NCI-H446 treated with DMSO at 0.1 percent for 48 hours (cell line): ENCODE measurements at regions not wholly inside any gene's neighbourhood (a gene's known extent, or its start where the extent isn't known, plus 50 kb on each side); places are given as distances from the start of the nearest gene placed in this dataset.
"Not testable (repeated sequence)": the region's sequence is repeated elsewhere in the genome, so short reads cannot be mapped to it uniquely, and the experiment has no call there.

Experiments used
- DNase-seq: peaks from one replicate; lab custom pipeline; 2025; lab: John Stamatoyannopoulos, UW

DNA sequence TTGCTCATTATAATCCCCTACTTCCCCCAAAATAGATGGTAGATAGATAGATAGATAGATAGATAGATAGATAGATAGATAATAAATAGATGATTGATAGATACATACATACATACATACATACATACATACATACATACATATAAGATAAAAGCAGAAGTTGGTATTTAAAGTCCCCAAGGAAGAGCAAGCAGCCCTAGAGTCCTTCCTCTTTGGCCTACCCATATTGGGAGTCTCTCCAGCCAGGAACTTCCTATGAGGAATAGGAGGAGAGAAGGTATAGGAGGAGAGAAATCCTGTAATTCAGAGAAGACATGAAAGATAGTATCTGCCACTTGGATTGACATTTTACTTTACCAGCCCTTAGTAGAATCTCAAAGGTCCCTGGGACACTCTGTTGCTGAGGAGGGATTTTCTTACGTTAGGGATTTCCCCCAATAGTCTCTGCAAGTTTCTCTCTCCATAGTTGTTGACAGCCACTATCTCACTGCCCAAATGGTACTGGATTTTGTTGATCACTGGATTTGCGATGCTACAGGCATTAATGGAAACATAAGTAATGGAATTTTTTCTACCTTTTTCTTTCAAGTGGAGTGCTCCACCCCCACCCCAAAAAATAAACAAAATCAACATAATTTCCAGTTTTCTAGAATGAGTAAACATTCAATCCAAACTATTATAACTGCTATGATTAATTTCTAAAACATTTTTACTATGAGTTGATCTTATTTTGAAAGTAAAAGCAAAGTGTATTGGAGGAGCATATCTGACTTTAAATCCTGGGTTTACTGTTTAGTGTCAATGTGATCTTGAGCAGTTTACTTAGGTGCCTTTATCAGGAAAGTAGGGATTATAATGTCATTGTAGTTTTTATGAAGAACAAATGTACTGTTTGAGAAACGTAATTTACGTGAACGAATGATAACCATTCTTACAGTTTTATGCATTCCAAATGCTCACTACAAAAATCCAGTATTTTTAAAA is 93.2 kb upstream of the TNFSF4 start:
- no peak for DNase-seq

- no peak for DNase-seq
Observed at GRCh38 chr1:173301507-173301906, 94.4 kb upstream of the TNFSF4 start.

- no peak for DNase-seq
Observed at GRCh38 chr1:173302366-173302765, 95.2 kb upstream of the TNFSF4 start.

- no peak for DNase-seq
Observed at GRCh38 chr1:173302890-173303829, 96.0 kb upstream of the TNFSF4 start.

DNA sequence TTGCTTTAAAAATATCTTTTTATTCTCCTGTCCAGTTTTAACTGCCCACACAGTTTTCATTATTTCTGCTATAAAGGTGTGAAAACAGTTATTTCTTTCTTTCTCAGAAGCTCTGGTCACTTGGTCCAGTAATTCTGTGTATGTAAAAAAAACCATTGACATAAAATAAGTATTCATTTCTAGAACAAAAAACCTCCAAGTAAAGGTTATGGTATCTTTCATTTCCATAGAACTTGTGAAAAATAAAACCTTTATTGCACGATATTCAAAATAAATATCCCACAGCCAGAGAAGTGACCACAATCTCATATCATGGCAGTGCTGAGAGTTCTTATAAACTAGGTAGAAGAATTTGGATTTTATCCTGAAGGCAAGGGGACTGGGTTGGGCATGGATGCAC is 96.9 kb upstream of the TNFSF4 start:
- DNase-seq = no peak

GRCh38 chr1:173304529-173305227 is 97.5 kb upstream of the TNFSF4 start:
- no peak for DNase-seq

DNA sequence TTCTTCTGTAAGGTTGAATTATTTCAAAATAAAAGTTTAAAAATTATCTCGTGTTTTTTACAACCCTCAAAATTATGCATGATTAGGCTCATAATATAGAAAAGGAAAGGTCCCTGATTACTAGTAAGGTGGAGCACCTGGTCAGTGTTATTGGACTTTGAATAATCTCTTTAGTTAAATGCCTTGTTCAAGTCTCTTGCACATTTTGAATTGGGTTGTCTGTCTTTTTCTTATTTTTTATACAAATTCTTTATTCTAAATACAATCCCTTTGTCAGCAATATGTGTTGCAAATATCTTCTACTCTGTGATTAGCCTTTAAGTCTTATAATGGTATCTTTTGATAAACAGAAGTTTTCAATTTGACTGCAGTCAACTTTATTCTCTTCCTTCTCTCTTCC is 100.7 kb upstream of the TNFSF4 start:
- no peak for DNase-seq

GRCh38 chr1:173314656-173315055 is 107.5 kb upstream of the TNFSF4 start:
- DNase-seq = no peak

DNA sequence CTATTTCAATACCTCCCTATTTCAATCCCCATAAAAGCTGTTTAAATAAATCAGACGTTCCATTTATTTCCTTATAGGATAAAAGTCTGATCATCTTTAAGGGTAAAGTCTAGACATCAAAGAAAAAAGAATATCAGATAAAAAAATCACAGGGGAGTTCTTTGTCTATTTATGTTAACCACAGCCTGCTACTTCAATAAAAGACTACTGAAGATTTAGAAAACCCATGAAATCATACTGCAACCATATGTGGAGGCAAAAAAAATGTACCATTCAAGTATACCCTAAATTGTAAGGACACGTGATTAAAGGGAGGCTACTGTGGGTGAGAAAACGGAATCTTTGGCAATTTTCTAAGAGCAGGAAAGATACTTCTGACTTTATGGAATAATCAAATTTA is 108.2 kb upstream of the TNFSF4 start:
- no peak for DNase-seq

- no peak for DNase-seq
Observed at GRCh38 chr1:173318788-173319187, 111.7 kb upstream of the TNFSF4 start.

GRCh38 chr1:173324352-173324751 is 117.2 kb upstream of the TNFSF4 start:
- DNase-seq = not testable (repeated sequence)

DNA sequence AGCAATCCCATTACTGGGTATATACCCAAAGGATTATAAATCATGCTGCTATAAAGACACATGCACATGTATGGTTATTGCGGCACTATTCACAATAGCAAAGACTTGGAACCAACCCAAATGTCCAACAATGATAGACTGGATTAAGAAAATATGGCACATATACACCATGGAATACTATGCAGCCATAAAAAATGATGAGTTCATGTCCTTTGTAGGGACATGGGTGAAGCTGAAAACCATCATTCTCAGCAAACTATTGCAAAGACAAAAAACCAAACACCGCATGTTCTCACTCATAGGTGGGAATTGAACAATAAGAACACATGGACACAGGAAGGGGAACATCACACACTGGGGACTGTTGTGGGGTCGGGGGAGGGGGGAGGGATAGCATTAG is 120.9 kb upstream of the TNFSF4 start:
- DNase-seq = not testable (repeated sequence)

DNA sequence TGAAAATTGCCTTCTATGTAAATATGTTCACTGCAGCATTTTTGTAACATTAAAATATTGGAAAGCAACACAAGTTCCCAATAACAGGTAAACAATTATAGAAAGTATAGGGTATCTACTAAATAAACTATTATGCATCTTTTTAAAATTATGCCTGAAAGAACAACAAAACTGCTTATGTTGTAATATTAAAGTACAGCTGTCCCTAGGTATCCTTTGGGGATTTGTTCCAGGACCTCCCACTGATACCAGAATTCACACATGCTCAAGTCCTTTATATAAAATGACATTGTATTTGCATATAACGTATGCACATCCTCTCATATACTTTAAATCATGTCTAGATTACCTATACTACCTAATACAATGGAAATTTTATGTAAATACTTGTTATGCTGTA is 121.8 kb upstream of the TNFSF4 start:
- DNase-seq = no peak

DNA sequence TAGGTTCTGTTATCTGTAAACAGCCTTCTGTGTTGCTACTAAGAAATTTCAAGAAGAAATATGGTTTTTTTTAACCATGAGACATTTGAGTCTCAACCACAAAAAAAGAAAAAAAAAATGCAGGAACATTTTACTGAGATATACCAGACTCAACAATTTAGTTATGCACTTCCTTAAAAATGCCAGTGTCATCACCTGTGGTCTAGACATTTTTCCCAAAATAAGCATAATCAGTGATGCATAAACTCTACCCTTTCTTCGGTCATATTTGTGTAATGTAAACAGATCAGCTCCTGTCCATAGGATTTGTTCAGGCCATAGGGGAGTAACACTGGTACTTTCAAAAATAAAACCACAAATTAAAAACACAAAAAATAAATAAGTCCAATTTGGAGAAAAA is 122.6 kb upstream of the TNFSF4 start:
- no peak for DNase-seq

- DNase-seq = no peak
Observed at GRCh38 chr1:173330149-173330951, 123.2 kb upstream of the TNFSF4 start.

DNA sequence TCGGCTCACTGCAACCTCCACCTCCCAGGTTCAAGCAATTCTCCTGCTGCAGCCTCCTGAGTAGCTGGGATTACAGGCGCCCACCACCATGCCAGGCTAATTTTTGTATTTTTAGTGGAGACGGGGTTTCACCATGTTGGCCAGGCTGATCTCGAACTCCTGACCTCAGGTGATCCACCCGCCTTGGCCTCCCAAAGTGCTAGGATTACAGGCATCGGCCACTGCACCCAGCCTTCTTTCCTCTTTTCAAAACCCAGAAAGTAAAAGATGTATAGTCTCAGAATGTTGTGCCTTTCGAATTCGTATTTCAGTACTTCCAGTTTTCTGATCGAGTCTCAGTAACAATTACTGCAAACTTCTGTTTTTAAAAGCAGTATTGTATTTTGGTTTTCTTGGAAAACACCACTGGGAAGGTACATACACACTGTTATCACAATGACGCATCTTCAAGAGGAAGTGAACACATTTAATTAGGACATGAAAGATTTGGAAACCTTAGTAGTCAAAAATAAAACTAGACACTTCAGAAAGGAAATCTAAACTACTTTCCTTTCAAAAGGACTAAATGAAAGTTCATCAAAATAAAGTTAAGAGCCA is 123.9 kb upstream of the TNFSF4 start:
- DNase-seq = not testable (repeated sequence)

DNA sequence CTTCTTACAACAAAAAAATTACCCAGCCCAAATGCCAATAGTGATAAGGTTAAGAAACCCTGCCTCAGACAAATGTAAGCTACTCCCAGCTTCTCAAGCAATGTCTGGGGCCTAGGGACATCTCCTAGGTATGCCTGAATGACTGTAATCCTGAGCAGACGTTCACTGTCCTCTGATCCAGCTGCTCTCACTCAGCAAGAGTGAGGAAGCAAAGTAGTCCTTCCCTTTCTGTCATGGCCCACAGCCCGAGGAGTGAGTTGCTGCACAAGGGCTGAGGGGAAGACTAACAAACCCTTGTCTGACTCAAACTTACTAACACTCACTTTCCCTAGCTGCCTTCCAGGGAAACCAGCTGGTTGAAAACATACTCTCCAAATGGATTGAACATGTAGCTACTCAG is 124.9 kb upstream of the TNFSF4 start:
- DNase-seq = no peak

GRCh38 chr1:173333581-173333980 is 126.5 kb upstream of the TNFSF4 start:
- DNase-seq = no peak

DNA sequence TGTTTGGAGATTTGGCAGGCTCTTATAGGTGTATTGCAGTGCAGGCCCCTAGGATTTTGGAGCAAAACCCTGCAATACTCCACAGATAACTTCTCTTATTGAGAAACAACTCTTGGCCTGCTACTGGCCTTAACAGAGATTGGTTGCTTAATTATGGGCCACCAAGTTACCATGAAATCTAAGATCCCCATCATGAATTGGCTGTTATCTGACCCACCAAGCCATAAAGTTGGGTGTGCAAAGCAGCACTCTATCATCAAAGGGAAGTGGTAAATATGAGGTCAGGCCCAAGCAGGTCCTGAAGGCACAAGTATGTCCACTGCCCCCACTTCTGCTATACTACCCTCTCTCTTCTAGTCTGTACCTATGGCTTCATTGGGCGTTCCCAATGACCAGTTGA is 130.0 kb upstream of the TNFSF4 start:
- DNase-seq = no peak

GRCh38 chr1:173341307-173341706 is 134.2 kb upstream of the TNFSF4 start:
- no peak for DNase-seq

GRCh38 chr1:173341971-173342370 is 134.8 kb upstream of the TNFSF4 start:
- no peak for DNase-seq
